SK-N-SH treated with all-trans-retinoic acid at 6 μM for 48 hours (cell line): ENCODE measurements at regions not wholly inside any gene's neighbourhood (a gene's known extent, or its start where the extent isn't known, plus 50 kb on each side); places are given as distances from the start of the nearest gene placed in this dataset.

Experiments
- PPARA ChIP-seq: fragments of 250-450 bp; sonication (Bioruptor Pico); IDR thresholded peaks from 2 replicates; pipeline ENCODE4 v1.5.0; 2020; ENCODE audit warnings: mild to moderate bottlenecking, borderline replicate concordance
- TCF4 ChIP-seq: fragments of 250-450 bp; sonication (Bioruptor Pico); IDR thresholded peaks from 2 replicates; pipeline ENCODE4 v1.8.0; 2021; ENCODE audit warnings: mild to moderate bottlenecking, moderate library complexity, borderline replicate concordance
- TSHZ2 ChIP-seq: fragments of 250-450 bp; sonication (Bioruptor Pico); IDR thresholded peaks from 2 replicates; pipeline ENCODE4 v1.5.0; 2020; ENCODE audit warnings: mild to moderate bottlenecking, moderate library complexity

- TF ChIP-seq TCF4 (CRISPR knock-in tag) (no peak), TSHZ2 (CRISPR knock-in tag) (no peak), PPARA (no peak)
These were observed 65.1 kb upstream of the PTCH1 start for GRCh38 chr9:95581900-95582299.
